Uterus (tissue), 2 donors: ENCODE measurements at regions not wholly inside any gene's neighbourhood (a gene's known extent, or its start where the extent isn't known, plus 50 kb on each side); places are given as distances from the start of the nearest gene placed in this dataset.

Source experiments
- CTCF ChIP-seq, 4 experiments: fragments of 200-600 bp in 2 of 4; fragments of 450-650 bp in 2 of 4; sonication (generic) in 2 of 4; IDR thresholded peaks; one replicate each; pipeline ENCODE4 v1.5.1; 2016 to 2019; ENCODE audit warnings: antibody characterized with exemption in 4 of 4, mild to moderate bottlenecking in 2 of 4, moderate library complexity in 1 of 4
- POLR2A ChIP-seq, 2 donors: fragments of 450-650 bp; IDR thresholded peaks; one replicate each; pipeline ENCODE4 v1.6.1; 2016; ENCODE audit warnings: antibody characterized with exemption in 2 of 2, mild to moderate bottlenecking in 1 of 2, moderate library complexity in 1 of 2

- TF ChIP-seq CTCF (IDR thresholded peaks at IDR 0.05) (no peak), POLR2A (IDR thresholded peaks at IDR 0.05) (no peak)
These were observed 820.8 kb upstream of the MIR17HG start for GRCh38 chr13:90526711-90527110.
